GM03348 (cell line): ENCODE measurements at regions not wholly inside any gene's neighbourhood (a gene's known extent, or its start where the extent isn't known, plus 50 kb on each side); places are given as distances from the start of the nearest gene placed in this dataset.
A peak's percentile ranks its signal among the peaks of the same experiment; 100 is the strongest.
"Not testable (repeated sequence)": the region's sequence is repeated elsewhere in the genome, so short reads cannot be mapped to it uniquely, and the experiment has no call there.

Experiments
- DNase-seq: peaks from one replicate; pipeline ENCODE4 v3.0.0; 2012; ENCODE audit warnings: low spot score

GRCh38 chr2:87198422-87198821 is 176.8 kb upstream of the PLGLB1 start:
- not testable (repeated sequence) for DNase-seq

- DNase-seq = not testable (repeated sequence)
Measured at GRCh38 chr2:87199228-87199627, 177.6 kb upstream of the PLGLB1 start.

- DNase-seq = not testable (repeated sequence)
Measured at GRCh38 chr2:87204569-87205147, 183.0 kb upstream of the PLGLB1 start.

GRCh38 chr2:87212938-87213337 is 191.3 kb upstream of the PLGLB1 start:
- not testable (repeated sequence) for DNase-seq

- not testable (repeated sequence) for DNase-seq
Measured at GRCh38 chr2:87217005-87217404, 195.4 kb upstream of the PLGLB1 start.

GRCh38 chr2:87217741-87218410 is 196.2 kb upstream of the PLGLB1 start:
- DNase-seq = not testable (repeated sequence)

- not testable (repeated sequence) for DNase-seq
Measured at GRCh38 chr2:87220651-87221050, 199.0 kb upstream of the PLGLB1 start.

- peak; percentile 5 for DNase-seq
Measured at GRCh38 chr2:87222131-87222530, 200.5 kb upstream of the PLGLB1 start.

GRCh38 chr2:87223873-87224272 is 202.2 kb upstream of the PLGLB1 start:
- not testable (repeated sequence) for DNase-seq

GRCh38 chr2:87229091-87229689 is 207.5 kb upstream of the PLGLB1 start:
- DNase-seq = not testable (repeated sequence)

- DNase-seq = not testable (repeated sequence)
Measured at GRCh38 chr2:87229964-87230363, 208.3 kb upstream of the PLGLB1 start.

GRCh38 chr2:87235333-87235981 is 213.8 kb upstream of the PLGLB1 start:
- DNase-seq = not testable (repeated sequence)

GRCh38 chr2:87237570-87238336 is 216.1 kb upstream of the PLGLB1 start:
- DNase-seq = not testable (repeated sequence)

GRCh38 chr2:87239558-87240215 is 218.0 kb upstream of the PLGLB1 start:
- DNase-seq = not testable (repeated sequence)

GRCh38 chr2:87246066-87246717 is 224.5 kb upstream of the PLGLB1 start:
- peak; percentile 2 for DNase-seq

- DNase-seq = not testable (repeated sequence)
Measured at GRCh38 chr2:87252046-87252445, 230.4 kb upstream of the PLGLB1 start.

- DNase-seq = not testable (repeated sequence)
Measured at GRCh38 chr2:87254562-87254961, 232.9 kb upstream of the PLGLB1 start.

GRCh38 chr2:87255410-87255809 is 233.8 kb upstream of the PLGLB1 start:
- not testable (repeated sequence) for DNase-seq

- not testable (repeated sequence) for DNase-seq
Measured at GRCh38 chr2:87258887-87259286, 237.2 kb upstream of the PLGLB1 start.

- DNase-seq = not testable (repeated sequence)
Measured at GRCh38 chr2:87262184-87262702, 240.6 kb upstream of the PLGLB1 start.
